ENCODE measurements at regions not wholly inside any gene's neighbourhood (a gene's known extent, or its start where the extent isn't known, plus 50 kb on each side); places are given as distances from the start of the nearest gene placed in this dataset.
"Not testable (repeated sequence)": the region's sequence is repeated elsewhere in the genome, so short reads cannot be mapped to it uniquely, and the experiment has no call there.

DNA sequence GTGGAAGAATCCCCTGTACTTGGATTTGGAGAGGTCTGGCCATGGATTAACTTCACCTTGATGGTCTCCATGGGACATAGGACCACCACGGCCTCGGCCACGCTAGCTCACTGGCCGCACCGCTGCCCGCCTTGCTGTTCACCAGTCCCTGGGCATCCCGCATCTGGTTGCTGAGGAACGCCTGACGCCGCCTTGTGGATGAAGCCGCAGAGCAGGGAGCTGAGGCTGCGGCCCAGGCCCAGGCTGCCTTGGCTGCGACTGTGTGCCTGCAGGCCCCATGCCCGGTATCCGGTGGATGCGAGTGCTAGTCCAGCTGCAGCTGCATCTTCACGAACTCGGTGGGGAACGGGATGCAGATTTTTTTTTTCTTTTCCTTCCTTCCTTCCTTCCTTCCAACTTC lies 1407.1 kb downstream of the UQCRFS1 start:
- Histone ChIP-seq H3K36me3 (ENCODE audit: insufficient read depth, low read length) (peaks cover 7% of the 10 kb centered on the region), H3K27me3 (ENCODE audit: control insufficient read depth, insufficient read depth, low read length) (no peaks in the 10 kb centered on the region), H3K9me3 (replicated peaks; ENCODE audit: low read length) (no peaks in the 10 kb centered on the region), H3K9ac (ENCODE audit: low read depth, low read length) (no peak overlapping the region), H3K4me2 (ENCODE audit: low read length) (no peak overlapping the region), H3K4me1 (ENCODE audit: control insufficient read depth, insufficient read depth, low read length) (no peaks in the 10 kb centered on the region), H3K4me3 (ENCODE audit: low read length) (no peak overlapping the region)

DNA sequence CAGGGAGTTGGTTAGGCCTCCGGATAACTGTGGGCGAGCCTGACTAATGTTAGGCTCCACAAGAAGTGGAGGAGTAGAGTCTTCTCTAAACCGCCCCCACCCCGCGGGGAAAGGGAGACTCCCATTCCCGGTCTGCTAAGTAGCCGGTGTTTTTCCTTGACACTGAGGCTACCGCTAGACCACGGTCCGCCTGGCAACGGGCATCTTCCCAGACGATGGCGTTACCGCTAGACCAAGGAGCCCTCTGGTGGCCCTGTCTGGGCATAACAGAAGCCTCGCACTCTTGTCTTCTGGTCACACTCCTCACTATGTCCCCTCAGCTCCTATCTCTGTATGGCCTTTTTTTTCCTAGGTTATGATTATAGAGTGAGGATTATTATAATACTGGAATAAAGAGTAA lies 1410.7 kb downstream of the UQCRFS1 start:
- not testable (repeated sequence) for H3K9ac ChIP-seq (ENCODE audit: low read depth, low read length); H3K27me3 ChIP-seq (ENCODE audit: control insufficient read depth, insufficient read depth, low read length); H3K4me3 ChIP-seq (ENCODE audit: low read length); H3K4me2 ChIP-seq (ENCODE audit: low read length); H3K4me1 ChIP-seq (ENCODE audit: control insufficient read depth, insufficient read depth, low read length); H3K9me3 ChIP-seq (replicated peaks; ENCODE audit: low read length)
- H3K36me3 ChIP-seq (ENCODE audit: insufficient read depth, low read length): peaks cover 18% of the 10 kb centered on the region

DNA sequence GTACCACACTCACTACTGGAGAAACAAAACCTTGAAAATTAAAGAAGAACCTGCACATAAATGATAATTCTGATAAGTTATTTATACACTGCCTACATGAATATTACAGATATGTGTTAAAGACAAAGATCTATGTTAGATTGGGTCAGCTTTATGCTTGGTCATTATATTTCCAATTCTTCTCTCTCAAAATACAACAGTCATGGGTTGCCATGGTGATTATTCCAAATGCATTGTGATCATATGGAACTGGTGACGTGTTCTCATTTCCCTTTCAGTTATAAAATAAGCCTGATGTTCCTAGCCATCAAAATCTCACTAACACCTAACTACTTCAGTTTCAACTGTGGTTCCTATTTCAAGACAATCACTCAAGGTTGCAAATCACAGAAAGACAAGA lies 1416.4 kb downstream of the UQCRFS1 start:
- H3K9me3 ChIP-seq (replicated peaks; ENCODE audit: low read length): no peaks in the 10 kb centered on the region
- no peak overlapping the region for H3K4me3 ChIP-seq (ENCODE audit: low read length)
- no peak overlapping the region for H3K4me2 ChIP-seq (ENCODE audit: low read length)
- peaks cover 9% of the 10 kb centered on the region for H3K4me1 ChIP-seq (ENCODE audit: control insufficient read depth, insufficient read depth, low read length)
- H3K9ac ChIP-seq (ENCODE audit: low read depth, low read length): no peak overlapping the region
- H3K27me3 ChIP-seq (ENCODE audit: control insufficient read depth, insufficient read depth, low read length): no peaks in the 10 kb centered on the region
- peaks cover 11% of the 10 kb centered on the region for H3K36me3 ChIP-seq (ENCODE audit: insufficient read depth, low read length)

DNA sequence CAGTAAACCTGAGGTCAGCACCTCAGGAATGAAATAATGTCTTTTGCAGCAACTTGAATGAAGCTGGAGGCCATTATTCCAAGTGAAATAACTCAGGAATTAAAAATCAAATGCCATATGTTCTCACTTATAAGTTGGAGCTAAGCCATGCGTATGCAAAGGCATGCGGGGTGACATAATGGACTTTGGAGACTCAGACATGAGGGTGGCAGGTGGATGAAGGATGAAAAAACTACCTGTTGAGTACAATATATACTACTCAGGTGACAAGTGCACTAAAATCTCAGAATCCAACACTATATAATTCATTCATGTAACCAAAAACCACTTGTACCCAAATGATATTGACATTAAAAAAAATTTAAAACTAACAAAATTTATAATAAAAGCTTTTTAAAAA lies 1416.9 kb downstream of the UQCRFS1 start:
- peaks cover 9% of the 10 kb centered on the region for H3K4me1 ChIP-seq (ENCODE audit: control insufficient read depth, insufficient read depth, low read length)
- H3K36me3 ChIP-seq (ENCODE audit: insufficient read depth, low read length): peaks cover 11% of the 10 kb centered on the region
- no peak overlapping the region for H3K9ac ChIP-seq (ENCODE audit: low read depth, low read length)
- no peaks in the 10 kb centered on the region for H3K9me3 ChIP-seq (replicated peaks; ENCODE audit: low read length)
- H3K4me2 ChIP-seq (ENCODE audit: low read length): no peak overlapping the region
- no peak overlapping the region for H3K4me3 ChIP-seq (ENCODE audit: low read length)
- H3K27me3 ChIP-seq (ENCODE audit: control insufficient read depth, insufficient read depth, low read length): no peaks in the 10 kb centered on the region

DNA sequence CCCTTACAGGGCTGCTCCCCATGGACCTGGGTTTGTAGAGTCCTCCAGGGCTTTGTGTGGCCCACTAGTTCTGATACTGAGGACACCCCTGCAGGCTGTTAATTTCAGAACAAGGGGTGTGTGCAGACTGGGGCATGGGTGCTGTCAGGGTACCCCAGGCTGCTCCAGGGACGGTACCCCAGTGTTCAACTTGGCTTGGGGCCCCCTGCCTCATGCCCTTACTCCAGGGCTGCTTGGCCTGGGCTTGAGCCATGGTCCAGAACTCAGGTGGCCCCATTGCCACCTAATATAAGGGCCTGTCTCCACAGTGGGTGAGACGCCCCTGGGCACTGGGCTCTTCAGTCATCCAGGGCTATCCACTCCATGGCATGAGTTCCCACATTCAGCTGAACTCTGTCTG lies 1417.6 kb downstream of the UQCRFS1 start:
- Histone ChIP-seq H3K27me3 (ENCODE audit: control insufficient read depth, insufficient read depth, low read length) (no peaks in the 10 kb centered on the region), H3K4me3 (ENCODE audit: low read length) (peak overlapping the region; percentile 99), H3K9me3 (replicated peaks; ENCODE audit: low read length) (no peaks in the 10 kb centered on the region), H3K36me3 (ENCODE audit: insufficient read depth, low read length) (peaks cover 11% of the 10 kb centered on the region), H3K9ac (ENCODE audit: low read depth, low read length) (no peak overlapping the region), H3K4me2 (ENCODE audit: low read length) (peak overlapping the region; percentile 98), H3K4me1 (ENCODE audit: control insufficient read depth, insufficient read depth, low read length) (peaks cover 9% of the 10 kb centered on the region)

DNA sequence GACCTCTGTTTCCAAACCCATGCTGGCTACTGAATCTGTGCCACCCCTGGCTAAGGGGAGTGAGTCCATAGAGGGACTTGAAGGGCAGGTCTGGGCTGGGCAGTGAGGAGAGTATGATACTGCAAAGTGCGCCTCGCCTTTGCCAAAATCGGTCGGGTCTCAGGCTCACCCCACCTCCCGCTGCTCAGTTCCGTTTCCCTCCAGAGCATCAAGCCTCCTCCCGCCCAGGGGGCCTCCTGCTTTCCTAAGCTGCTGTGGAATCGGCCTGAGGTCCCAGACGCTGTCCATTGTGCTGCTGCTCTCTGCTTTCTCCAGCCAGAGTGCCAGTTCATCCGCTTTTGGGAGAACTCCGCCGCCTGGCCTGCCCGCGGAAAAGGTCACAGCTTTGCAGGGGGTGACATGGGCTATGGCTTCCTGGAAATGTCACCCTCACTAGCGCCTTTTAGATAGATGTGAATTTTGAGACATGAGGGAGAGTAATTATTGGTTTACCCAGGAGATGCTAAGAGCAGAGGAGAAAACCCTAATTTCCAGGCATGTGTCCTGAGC lies 1418.4 kb downstream of the UQCRFS1 start:
- Histone ChIP-seq H3K9ac (ENCODE audit: low read depth, low read length) (peak overlapping the region; percentile 84), H3K4me3 (ENCODE audit: low read length) (peak overlapping the region; percentile 99), H3K4me2 (ENCODE audit: low read length) (peak overlapping the region; percentile 98), H3K4me1 (ENCODE audit: control insufficient read depth, insufficient read depth, low read length) (peaks cover 9% of the 10 kb centered on the region), H3K36me3 (ENCODE audit: insufficient read depth, low read length) (peaks cover 11% of the 10 kb centered on the region), H3K27me3 (ENCODE audit: control insufficient read depth, insufficient read depth, low read length) (no peaks in the 10 kb centered on the region), H3K9me3 (replicated peaks; ENCODE audit: low read length) (no peaks in the 10 kb centered on the region)

DNA sequence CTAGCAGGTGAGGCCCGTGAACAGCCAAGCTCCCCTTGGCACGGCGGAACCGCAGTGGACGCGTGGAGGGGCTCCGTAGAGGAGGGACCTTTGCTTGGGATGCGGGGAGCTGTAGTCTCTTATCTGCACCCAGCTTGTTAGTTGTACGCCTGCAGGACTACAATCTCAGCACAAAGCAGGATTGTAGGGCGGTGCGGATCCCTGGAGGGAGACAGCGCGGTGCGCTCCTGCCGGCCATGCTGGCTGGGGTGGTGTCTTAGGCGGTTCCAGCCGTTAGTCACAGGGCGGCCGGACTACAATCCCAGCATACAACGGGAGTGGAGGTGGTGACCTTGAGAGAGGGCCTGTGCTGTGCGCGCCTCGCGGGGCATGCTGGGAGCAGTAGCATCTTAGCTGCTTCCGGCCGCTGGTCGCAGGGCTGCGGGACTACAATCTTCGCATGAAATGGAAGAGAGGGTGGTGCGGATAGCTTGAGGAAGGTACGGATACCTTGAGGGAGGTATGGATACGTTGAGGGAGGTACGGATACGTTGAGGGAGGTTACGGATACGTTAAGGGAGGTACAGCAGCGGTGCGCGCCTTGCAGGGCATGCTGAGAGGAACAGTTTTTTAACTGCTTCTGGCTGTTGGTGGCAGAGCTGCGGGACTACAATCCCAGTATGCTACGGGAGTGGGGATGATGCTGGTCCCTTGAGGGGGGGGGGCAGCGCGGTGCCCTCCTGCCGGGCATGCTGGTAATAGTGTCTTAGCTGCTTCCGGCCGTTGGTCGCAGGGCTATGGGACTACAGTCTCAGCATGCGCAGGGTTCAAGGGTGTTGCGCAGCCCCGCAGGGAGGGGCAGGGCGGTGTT lies 1419.1 kb downstream of the UQCRFS1 start:
- H3K4me2 ChIP-seq (ENCODE audit: low read length): peak overlapping the region; percentile 98
- no peaks in the 10 kb centered on the region for H3K27me3 ChIP-seq (ENCODE audit: control insufficient read depth, insufficient read depth, low read length)
- peaks cover 9% of the 10 kb centered on the region for H3K4me1 ChIP-seq (ENCODE audit: control insufficient read depth, insufficient read depth, low read length)
- H3K4me3 ChIP-seq (ENCODE audit: low read length): peak overlapping the region; percentile 99
- no peaks in the 10 kb centered on the region for H3K9me3 ChIP-seq (replicated peaks; ENCODE audit: low read length)
- peak overlapping the region; percentile 84 for H3K9ac ChIP-seq (ENCODE audit: low read depth, low read length)
- H3K36me3 ChIP-seq (ENCODE audit: insufficient read depth, low read length): peaks cover 9% of the 10 kb centered on the region

DNA sequence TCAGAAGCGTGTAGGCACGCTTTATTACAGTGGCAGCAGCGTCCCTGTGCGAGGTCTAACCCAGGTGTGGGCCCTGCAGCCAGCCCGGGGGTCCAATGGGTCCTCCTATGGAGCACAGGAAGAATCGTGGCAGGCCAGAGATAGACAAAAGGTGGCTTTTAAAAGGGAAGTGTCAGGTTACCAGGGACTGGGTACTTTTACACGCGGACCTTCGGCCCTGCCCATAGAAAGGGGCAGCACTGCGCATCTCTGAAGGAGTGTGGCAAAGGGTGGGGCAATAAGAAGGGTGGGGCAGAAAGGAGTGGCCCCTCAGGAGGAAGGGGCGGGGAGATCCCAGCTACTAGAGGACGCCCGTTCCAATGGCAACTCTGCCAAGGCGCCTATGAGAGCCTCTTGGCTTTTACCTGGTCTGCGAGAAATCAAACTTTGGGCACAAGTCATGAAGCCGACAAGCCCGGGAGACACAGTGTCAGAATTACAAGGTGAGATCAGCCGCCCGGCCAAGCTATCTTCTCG lies 1419.8 kb downstream of the UQCRFS1 start:
- peak overlapping the region; percentile 84 for H3K9ac ChIP-seq (ENCODE audit: low read depth, low read length)
- peak overlapping the region; percentile 98 for H3K4me2 ChIP-seq (ENCODE audit: low read length)
- peaks cover 6% of the 10 kb centered on the region for H3K36me3 ChIP-seq (ENCODE audit: insufficient read depth, low read length)
- H3K27me3 ChIP-seq (ENCODE audit: control insufficient read depth, insufficient read depth, low read length): no peaks in the 10 kb centered on the region
- peak overlapping the region; percentile 99 for H3K4me3 ChIP-seq (ENCODE audit: low read length)
- H3K4me1 ChIP-seq (ENCODE audit: control insufficient read depth, insufficient read depth, low read length): peaks cover 9% of the 10 kb centered on the region
- H3K9me3 ChIP-seq (replicated peaks; ENCODE audit: low read length): no peaks in the 10 kb centered on the region

DNA sequence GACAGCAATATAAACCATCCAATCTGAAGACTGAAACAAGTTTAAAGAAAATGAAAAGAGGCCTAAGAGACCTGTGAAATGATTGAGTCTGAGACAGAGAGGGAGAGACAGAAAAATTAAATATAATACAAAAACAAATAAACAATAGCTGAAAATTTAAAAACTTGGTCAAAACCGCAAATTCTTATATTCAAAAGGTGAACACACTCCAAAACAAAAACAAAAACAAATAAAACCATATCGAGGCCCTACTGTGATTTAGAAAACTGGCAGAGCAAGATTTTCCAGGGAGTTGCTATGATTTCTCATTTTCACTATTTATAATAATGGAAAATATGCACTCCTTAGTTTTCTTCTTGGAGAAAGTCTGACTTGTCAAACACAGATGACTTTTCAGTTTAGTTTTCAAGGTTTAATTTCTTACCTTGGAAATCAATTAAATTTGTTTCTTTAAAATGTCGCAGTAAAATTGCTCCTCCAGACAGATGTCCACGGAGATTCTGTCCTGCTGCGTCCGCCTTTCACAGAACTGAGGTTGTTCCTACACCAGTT lies 1420.3 kb downstream of the UQCRFS1 start:
- peak overlapping the region; percentile 84 for H3K9ac ChIP-seq (ENCODE audit: low read depth, low read length)
- H3K4me2 ChIP-seq (ENCODE audit: low read length): peak overlapping the region; percentile 98
- H3K9me3 ChIP-seq (replicated peaks; ENCODE audit: low read length): no peaks in the 10 kb centered on the region
- peak overlapping the region; percentile 99 for H3K4me3 ChIP-seq (ENCODE audit: low read length)
- H3K27me3 ChIP-seq (ENCODE audit: control insufficient read depth, insufficient read depth, low read length): no peaks in the 10 kb centered on the region
- peaks cover 1% of the 10 kb centered on the region for H3K36me3 ChIP-seq (ENCODE audit: insufficient read depth, low read length)
- peaks cover 9% of the 10 kb centered on the region for H3K4me1 ChIP-seq (ENCODE audit: control insufficient read depth, insufficient read depth, low read length)

DNA sequence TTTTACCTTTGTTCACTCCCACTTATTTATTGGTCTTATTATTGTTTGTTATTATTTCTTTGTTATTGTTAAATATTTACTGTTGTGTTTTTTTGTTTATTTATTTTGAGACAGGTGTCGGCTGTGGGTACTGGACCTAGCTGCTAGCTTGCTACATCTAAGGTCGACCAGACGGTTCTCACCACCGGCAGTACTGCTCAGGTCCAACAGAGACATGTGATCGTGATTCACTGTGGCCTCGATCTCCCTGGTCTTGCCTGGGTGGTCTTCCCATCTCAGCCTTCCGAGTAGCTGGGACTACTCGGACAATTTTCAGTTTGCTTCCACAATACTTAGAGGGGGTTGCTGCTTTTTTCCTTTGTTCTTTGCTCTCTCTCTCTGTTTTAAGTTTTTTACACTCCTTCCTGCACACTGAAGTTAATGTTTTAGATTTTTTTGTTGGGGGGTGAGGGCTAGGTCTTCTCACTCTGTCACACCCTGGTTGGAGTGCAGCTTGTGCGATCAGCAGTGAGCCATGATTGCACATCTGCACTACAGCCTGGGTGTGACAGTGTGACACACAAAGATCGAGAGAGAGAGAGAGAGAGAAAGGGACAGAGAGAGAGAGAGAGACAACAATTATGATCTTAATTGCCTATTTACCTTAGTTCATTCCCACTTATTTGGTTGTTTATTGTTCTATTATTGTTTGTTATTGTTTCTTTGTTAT lies 1432.4 kb downstream of the UQCRFS1 start:
- Histone ChIP-seq H3K4me3 (ENCODE audit: low read length) (no peak overlapping the region), H3K9me3 (replicated peaks; ENCODE audit: low read length) (no peaks in the 10 kb centered on the region), H3K36me3 (ENCODE audit: insufficient read depth, low read length) (no peaks in the 10 kb centered on the region), H3K4me2 (ENCODE audit: low read length) (no peak overlapping the region), H3K4me1 (ENCODE audit: control insufficient read depth, insufficient read depth, low read length) (no peaks in the 10 kb centered on the region), H3K27me3 (ENCODE audit: control insufficient read depth, insufficient read depth, low read length) (no peaks in the 10 kb centered on the region), H3K9ac (ENCODE audit: low read depth, low read length) (no peak overlapping the region)

DNA sequence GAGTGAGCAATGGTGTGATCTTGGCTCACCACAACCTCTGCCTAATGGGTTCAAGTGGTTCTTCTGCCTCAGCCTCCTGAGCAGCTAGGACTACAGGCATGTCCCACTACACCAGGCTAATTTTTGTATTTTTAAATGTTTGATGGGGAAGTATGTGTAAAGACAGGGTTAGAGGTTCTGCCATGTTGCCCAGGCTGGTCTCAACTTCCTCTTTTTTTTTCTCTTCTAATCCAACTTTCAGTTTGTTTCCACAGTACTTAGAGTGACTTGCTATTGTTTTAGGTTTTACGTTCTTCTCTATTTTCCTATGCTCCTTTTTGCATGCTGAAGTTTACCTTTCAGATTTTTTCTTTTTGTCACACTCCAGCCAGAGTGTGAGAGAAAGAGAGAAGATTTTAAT lies 1433.0 kb downstream of the UQCRFS1 start:
- H3K4me3 ChIP-seq (ENCODE audit: low read length): no peak overlapping the region
- H3K27me3 ChIP-seq (ENCODE audit: control insufficient read depth, insufficient read depth, low read length): no peaks in the 10 kb centered on the region
- no peak overlapping the region for H3K4me2 ChIP-seq (ENCODE audit: low read length)
- no peaks in the 10 kb centered on the region for H3K9me3 ChIP-seq (replicated peaks; ENCODE audit: low read length)
- no peaks in the 10 kb centered on the region for H3K36me3 ChIP-seq (ENCODE audit: insufficient read depth, low read length)
- no peaks in the 10 kb centered on the region for H3K4me1 ChIP-seq (ENCODE audit: control insufficient read depth, insufficient read depth, low read length)
- no peak overlapping the region for H3K9ac ChIP-seq (ENCODE audit: low read depth, low read length)
